K562 (cell line): ENCODE measurements at regions not wholly inside any gene's neighbourhood (a gene's known extent, or its start where the extent isn't known, plus 50 kb on each side); places are given as distances from the start of the nearest gene placed in this dataset.

ENCODE experiments used
- ARID1B ChIP-seq: fragments of 450-650 bp; IDR thresholded peaks from 2 replicates; pipeline ENCODE4 v1.6.1; 2016; ENCODE audit warnings: antibody characterized with exemption, mild to moderate bottlenecking, inconsistent platforms
- BACH1 ChIP-seq: fragments of 200-800 bp; sonication (Bioruptor generic); IDR thresholded peaks from 2 replicates; pipeline ENCODE4 v1.6.1; 2016; ENCODE audit warnings: missing genetic modification characterization, missing compliant biosample characterization
- CREB3L1 ChIP-seq: fragments of 450-650 bp; IDR thresholded peaks from 2 replicates; pipeline ENCODE4 v1.6.1; 2014; ENCODE audit warnings: low read depth, mild to moderate bottlenecking, moderate library complexity, borderline replicate concordance
- CREBBP ChIP-seq: IDR thresholded peaks from one replicate; pipeline ENCODE4 v1.6.1; 2012; ENCODE audit warnings: low read depth, mild to moderate bottlenecking, control low read depth, inconsistent platforms, low read length
- DMBX1 ChIP-seq: fragments of 250-450 bp; sonication (Bioruptor Pico); IDR thresholded peaks from 2 replicates; pipeline ENCODE4 v1.8.0; 2022; ENCODE audit warnings: inconsistent platforms, mild to moderate bottlenecking, moderate library complexity, borderline replicate concordance
- DPF2 ChIP-seq: fragments of 450-650 bp; IDR thresholded peaks from 2 replicates; pipeline ENCODE4 v1.6.1; 2016
- E2F5 ChIP-seq: sonication (generic); formaldehyde crosslinking; IDR thresholded peaks from 2 replicates; pipeline ENCODE4 v1.8.0; 2022; ENCODE audit warnings: mild to moderate bottlenecking, missing genetic modification reagents
- EP300 ChIP-seq: IDR thresholded peaks from 2 replicates; pipeline ENCODE4 v1.6.1; 2012; ENCODE audit warnings: low read length, improper control_type of control experiment
- GTF2E2 ChIP-seq: fragments of 200-800 bp; sonication (Bioruptor generic); IDR thresholded peaks from 2 replicates; pipeline ENCODE4 v1.6.1; 2016; ENCODE audit warnings: missing genetic modification characterization, missing compliant biosample characterization
- L3MBTL2 ChIP-seq: fragments of 450-650 bp; IDR thresholded peaks from 2 replicates; pipeline ENCODE4 v1.6.1; 2016; ENCODE audit warnings: mild to moderate bottlenecking, moderate library complexity
- MED1 ChIP-seq: sonication (generic); formaldehyde crosslinking; IDR thresholded peaks from 2 replicates; pipeline ENCODE4 v1.8.1; 2023; ENCODE audit warnings: missing genetic modification reagents, borderline replicate concordance
- MTA2 ChIP-seq: fragments of 450-650 bp; IDR thresholded peaks from 2 replicates; pipeline ENCODE4 v1.6.1; 2016; ENCODE audit warnings: low read depth
- MYBL2 ChIP-seq, 2 experiments: fragments of 450-650 bp in 1 of 2; sonication (generic) in 1 of 2; formaldehyde crosslinking in 1 of 2; IDR thresholded peaks; 2 replicates each; pipeline versions ENCODE4 v1.6.1 to v1.8.1; 2017 to 2022; ENCODE audit warnings: borderline replicate concordance in 1 of 2, inconsistent platforms in 1 of 2, low read depth in 1 of 2, mild to moderate bottlenecking in 1 of 2, missing genetic modification reagents in 1 of 2, moderate library complexity in 1 of 2
- NFIC ChIP-seq: fragments of 450-650 bp; IDR thresholded peaks from 2 replicates; pipeline ENCODE4 v1.6.1; 2017; ENCODE audit warnings: mild to moderate bottlenecking, inconsistent platforms
- SNIP1 ChIP-seq: fragments of 450-650 bp; IDR thresholded peaks from 2 replicates; pipeline ENCODE4 v1.7.1; 2017; ENCODE audit warnings: low read depth, mild to moderate bottlenecking
- SNRNP70 ChIP-seq: fragments of 200-400 bp; formaldehyde crosslinking; optimal IDR thresholded peaks from 2 replicates; pipeline ENCODE3; 2017; ENCODE audit warnings: low read depth, low read length
- SP1 ChIP-seq: sonication (generic); formaldehyde crosslinking; IDR thresholded peaks from 2 replicates; pipeline ENCODE4 v1.8.1; 2022; ENCODE audit warnings: mild to moderate bottlenecking, missing genetic modification reagents
- SRF ChIP-seq, 2 experiments: fragments of 250-450, 450-650 bp in 1 of 2; sonication (Bioruptor Pico) in 1 of 2; sonication (generic) in 1 of 2; formaldehyde crosslinking; IDR thresholded peaks; 2 replicates each; pipeline versions ENCODE4 v1.5.0 to v1.5.1; 2020 to 2022; ENCODE audit warnings: mild to moderate bottlenecking in 1 of 2, missing genetic modification reagents in 1 of 2
- TAL1 ChIP-seq: fragments of 450-650 bp; IDR thresholded peaks from 2 replicates; pipeline ENCODE4 v1.6.1; 2016; ENCODE audit warnings: mild to moderate bottlenecking
- TEAD4 ChIP-seq, 2 experiments: sonication (generic) in 1 of 2; formaldehyde crosslinking in 1 of 2; IDR thresholded peaks; 2 replicates each; pipeline versions ENCODE4 v1.6.1 to v1.8.0; 2012 to 2022; ENCODE audit warnings: borderline replicate concordance in 1 of 2, inconsistent platforms in 1 of 2, low read length in 1 of 2, mild to moderate bottlenecking in 1 of 2, missing genetic modification reagents in 1 of 2
- ZBTB26 ChIP-seq: fragments of 450-650 bp; formaldehyde crosslinking; IDR thresholded peaks from 2 replicates; pipeline ENCODE4 v1.4.0; 2022; ENCODE audit warnings: missing genetic modification characterization
- ZBTB33 ChIP-seq: sonication (generic); formaldehyde crosslinking; IDR thresholded peaks from 2 replicates; pipeline ENCODE4 v1.8.1; 2023; ENCODE audit warnings: mild to moderate bottlenecking, missing genetic modification reagents
- ZNF512 ChIP-seq: IDR thresholded peaks from 2 replicates; pipeline ENCODE4 v1.6.1; 2016; ENCODE audit warnings: missing genetic modification characterization, missing compliant biosample characterization
- ZNF77 ChIP-seq: fragments of 250-450 bp; sonication (Bioruptor Pico); IDR thresholded peaks from 2 replicates; pipeline ENCODE4 v1.5.0; 2020

- TF ChIP-seq ZBTB26 (CRISPR knock-in tag): no peak
- TF ChIP-seq SP1 (CRISPR knock-in tag): no peak
- TF ChIP-seq GTF2E2: no peak
- TF ChIP-seq MED1 (CRISPR knock-in tag): no peak
- TF ChIP-seq DPF2: peak; percentile 50; the same call in 1 of the 2 replicates
- TF ChIP-seq EP300: peak; percentile 33; the same call in 1 of the 2 replicates
- TF ChIP-seq E2F5 (CRISPR knock-in tag): no peak
- peak; percentile 82 for TF ChIP-seq TAL1
- TF ChIP-seq ARID1B: peak; percentile 80
- no peak for TF ChIP-seq ZBTB33 (CRISPR knock-in tag)
- peak; percentile 51; the same call in 1 of the 2 replicates for TF ChIP-seq MTA2
- no peak for TF ChIP-seq ZNF512
- no peak for TF ChIP-seq L3MBTL2
- no peak for TF ChIP-seq SNIP1
- 0 out of 2 replicates have a peak, but pooled peaks have one; percentile 23 for TF ChIP-seq NFIC
- no peak for TF ChIP-seq ZNF77
- no peak for TF ChIP-seq SNRNP70
- TF ChIP-seq MYBL2 (IDR thresholded peaks at IDR 0.05; ENCODE audit: low read depth): no peak
- no peak for TF ChIP-seq MYBL2 (CRISPR knock-in tag; IDR thresholded peaks at IDR 0.05; ENCODE audit: borderline replicate concordance)
- no peak for TF ChIP-seq CREBBP
- no peak for TF ChIP-seq SRF (CRISPR knock-in tag; IDR thresholded peaks at IDR 0.05)
- no peak for TF ChIP-seq CREB3L1
- no peak for TF ChIP-seq BACH1 (tag)
- TF ChIP-seq DMBX1: no peak
- peak; percentile 74 for TF ChIP-seq TEAD4 (IDR thresholded peaks at IDR 0.05; ENCODE audit: low read length)
- no peak for TF ChIP-seq TEAD4 (CRISPR knock-in tag; IDR thresholded peaks at IDR 0.05; ENCODE audit: borderline replicate concordance)
These were observed 526.9 kb downstream of the NPIPA7 start (continued) for GRCh38 chr16:16905850-16906249.
